Upper lobe of right lung (tissue), 1 donor: ENCODE measurements at regions not wholly inside any gene's neighbourhood (a gene's known extent, or its start where the extent isn't known, plus 50 kb on each side); places are given as distances from the start of the nearest gene placed in this dataset.

ENCODE experiments used
- ATAC-seq: fragments of 200-7000 bp; cut with Tn5 transposase; one replicate; pipeline ENCODE4 v1.9.1; 2020; ENCODE audit warnings: mild to moderate bottlenecking, moderate library complexity
- DNase-seq: peaks from one replicate; pipeline ENCODE4 v3.0.0-alpha.2; 2020
- H3K27ac ChIP-seq: fragments of 200-600 bp; one replicate; pipeline ENCODE4 v1.8.0; 2022
- H3K27me3 ChIP-seq: fragments of 200-600 bp; one replicate; pipeline ENCODE4 v1.8.0; 2022; ENCODE audit warnings: mild to moderate bottlenecking
- H3K36me3 ChIP-seq: fragments of 200-600 bp; one replicate; pipeline ENCODE4 v1.8.0; 2022
- H3K4me1 ChIP-seq: fragments of 200-600 bp; one replicate; pipeline ENCODE4 v1.8.0; 2022
- H3K4me3 ChIP-seq: fragments of 200-600 bp; one replicate; pipeline ENCODE4 v1.8.0; 2022; ENCODE audit warnings: mild to moderate bottlenecking
- H3K9me3 ChIP-seq: fragments of 200-600 bp; one replicate; pipeline ENCODE4 v1.8.0; 2022
- CTCF ChIP-seq: fragments of 200-600 bp; IDR thresholded peaks from one replicate; pipeline ENCODE4 v1.8.0; 2022; ENCODE audit warnings: antibody characterized with exemption
- intact Hi-C: fragments of 100-400 bp; cut with DNase I; formaldehyde crosslinking; loops from one replicate; pipeline ENCODE4 v1.11.0; 2022
- donor health status: DM: no; HTN: yes; CAD: no; lungs with severe emphysema.

- H3K27ac ChIP-seq, result no peak overlapping the region
- no peak for DNase-seq
- H3K27me3 ChIP-seq, result no peaks in the 10 kb centered on the region
- no peaks in the 10 kb centered on the region for H3K4me1 ChIP-seq
- no peak overlapping the region for H3K4me3 ChIP-seq
- intact Hi-C loops, result no loop called here
- ATAC-seq, result no peak
- TF ChIP-seq CTCF, result no peak
- H3K9me3 ChIP-seq, result no peaks in the 10 kb centered on the region
- H3K36me3 ChIP-seq, result no peaks in the 10 kb centered on the region
These were observed 377.7 kb downstream of the PIK3R1 start for GRCh38 chr5:68593211-68593671.

GRCh38 chr5:68612972-68613371 is 397.4 kb downstream of the PIK3R1 start:
- no peaks in the 10 kb centered on the region for H3K27me3 ChIP-seq
- no peak for TF ChIP-seq CTCF
- no peak overlapping the region for H3K4me3 ChIP-seq
- H3K36me3 ChIP-seq, result no peaks in the 10 kb centered on the region
- intact Hi-C loops, result no loop called here
- H3K9me3 ChIP-seq, result peaks cover 7% of the 10 kb centered on the region
- H3K27ac ChIP-seq, result no peak overlapping the region
- no peak for DNase-seq
- H3K4me1 ChIP-seq, result no peaks in the 10 kb centered on the region
- ATAC-seq, result no peak

GRCh38 chr5:68618501-68618900 is 402.9 kb downstream of the PIK3R1 start:
- DNase-seq, result no peak
- Histone ChIP-seq H3K4me3 (no peak overlapping the region), H3K27ac (no peak overlapping the region), H3K36me3 (no peaks in the 10 kb centered on the region), H3K27me3 (no peaks in the 10 kb centered on the region), H3K9me3 (no peaks in the 10 kb centered on the region), H3K4me1 (no peaks in the 10 kb centered on the region)
- no peak for TF ChIP-seq CTCF
- intact Hi-C loops, result no loop called here
- ATAC-seq, result no peak

- TF ChIP-seq CTCF, result no peak
- Histone ChIP-seq H3K36me3 (no peaks in the 10 kb centered on the region), H3K4me1 (no peaks in the 10 kb centered on the region), H3K27me3 (no peaks in the 10 kb centered on the region), H3K27ac (no peak overlapping the region), H3K9me3 (no peaks in the 10 kb centered on the region), H3K4me3 (no peak overlapping the region)
- DNase-seq (no peak), ATAC-seq (no peak)
- intact Hi-C loops, result no loop called here
These were observed 411.4 kb downstream of the PIK3R1 start for GRCh38 chr5:68627001-68627400.

GRCh38 chr5:68628082-68628814 is 412.7 kb downstream of the PIK3R1 start:
- Histone ChIP-seq H3K27me3 (no peaks in the 10 kb centered on the region), H3K27ac (no peak overlapping the region), H3K4me1 (no peaks in the 10 kb centered on the region), H3K4me3 (no peak overlapping the region), H3K36me3 (no peaks in the 10 kb centered on the region), H3K9me3 (no peaks in the 10 kb centered on the region)
- DNase-seq (no peak), ATAC-seq (no peak)
- TF ChIP-seq CTCF, result no peak
- intact Hi-C loops, result no loop called here

GRCh38 chr5:68630354-68630753 is 414.8 kb downstream of the PIK3R1 start:
- no peaks in the 10 kb centered on the region for H3K27me3 ChIP-seq
- no peaks in the 10 kb centered on the region for H3K36me3 ChIP-seq
- no peak for DNase-seq
- H3K4me3 ChIP-seq, result no peak overlapping the region
- intact Hi-C loops, result no loop called here
- H3K9me3 ChIP-seq, result no peaks in the 10 kb centered on the region
- no peak for TF ChIP-seq CTCF
- no peak overlapping the region for H3K27ac ChIP-seq
- H3K4me1 ChIP-seq, result no peaks in the 10 kb centered on the region
- ATAC-seq, result no peak
